Daoy (cell line): ENCODE measurements at regions not wholly inside any gene's neighbourhood (a gene's known extent, or its start where the extent isn't known, plus 50 kb on each side); places are given as distances from the start of the nearest gene placed in this dataset.
A peak's percentile ranks its signal among the peaks of the same experiment; 100 is the strongest.
"Not testable (repeated sequence)": the region's sequence is repeated elsewhere in the genome, so short reads cannot be mapped to it uniquely, and the experiment has no call there.

Experiments
- DNase-seq: peaks from one replicate; pipeline ENCODE4 v3.0.0-alpha.2; 2015; ENCODE audit warnings: low read depth

DNA sequence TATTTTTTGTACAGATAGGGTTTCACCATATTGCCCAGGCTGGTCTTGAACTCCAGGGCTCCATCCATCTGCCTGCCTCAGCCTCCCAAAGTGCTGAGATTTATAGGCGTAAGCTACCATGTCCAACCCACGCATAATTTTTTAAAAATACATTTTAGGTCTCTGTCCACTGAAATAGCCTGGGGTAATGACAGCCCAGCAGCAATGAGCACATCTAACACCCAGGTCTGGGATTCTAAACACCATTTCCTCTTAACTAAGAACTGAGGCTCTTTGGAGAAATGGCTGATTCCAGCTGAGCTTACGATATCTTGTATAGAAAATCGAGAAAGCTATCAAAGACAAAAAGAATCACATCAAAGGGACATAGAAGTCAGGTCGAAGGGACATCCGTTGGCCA lies 245.3 kb downstream of the PARN start:
- DNase-seq = no peak

DNA sequence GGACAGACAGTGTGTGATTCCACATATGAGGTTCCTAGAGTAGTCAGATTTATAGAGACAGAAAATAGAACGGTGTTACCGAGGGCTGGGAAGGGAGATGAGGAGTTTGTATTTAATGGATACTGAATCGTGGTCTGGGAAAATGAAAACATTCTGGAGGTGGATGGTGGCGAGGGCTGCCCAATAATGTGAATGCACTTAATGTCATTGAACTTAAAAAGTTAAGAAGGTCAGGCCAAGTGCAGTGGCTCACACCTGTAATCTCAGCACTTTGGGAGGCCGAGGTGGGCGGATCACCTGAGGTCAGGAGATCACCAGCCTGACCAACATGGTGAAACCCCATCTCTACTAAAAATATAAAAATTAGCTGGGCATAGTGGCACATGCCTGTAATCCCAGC lies 246.2 kb downstream of the PARN start:
- not testable (repeated sequence) for DNase-seq

DNA sequence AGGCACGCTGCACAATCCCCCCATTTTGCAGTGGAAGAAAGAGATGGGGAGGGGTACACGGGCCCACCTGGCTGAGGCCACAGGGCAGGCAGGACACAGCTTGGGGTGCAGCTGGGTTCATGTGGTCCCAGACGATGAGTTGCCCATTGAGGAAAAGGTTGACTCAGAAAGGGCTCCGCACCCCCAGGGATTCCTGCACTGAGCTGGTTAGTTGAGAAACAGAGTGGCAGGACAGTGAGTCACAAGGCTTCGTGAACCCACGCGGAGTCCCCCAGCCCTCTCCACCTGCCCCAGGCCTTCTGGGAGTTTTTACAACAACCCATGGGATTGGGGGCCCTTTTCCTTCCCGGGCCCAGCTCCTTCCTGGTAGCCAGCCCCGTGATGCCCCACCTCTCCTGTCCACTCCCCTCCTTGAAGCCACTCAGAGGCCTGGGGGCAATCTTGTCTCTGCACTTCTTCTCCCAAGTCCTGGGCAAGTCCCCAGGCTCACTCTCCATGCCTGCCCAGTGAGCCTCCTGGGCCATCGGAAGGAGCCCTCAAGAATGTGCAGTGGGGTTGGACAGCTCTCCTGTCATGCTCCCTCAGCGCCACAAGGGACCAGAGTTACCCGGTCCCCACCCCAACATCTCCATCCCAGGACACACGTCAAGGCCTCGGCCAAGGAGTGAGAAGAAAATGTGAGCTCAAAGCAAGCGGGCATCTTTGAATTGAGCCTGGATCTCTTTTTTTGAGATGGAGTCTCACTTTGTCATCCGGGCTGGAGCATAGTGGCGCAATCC lies 251.2 kb downstream of the PARN start:
- DNase-seq = peak; percentile 51

DNA sequence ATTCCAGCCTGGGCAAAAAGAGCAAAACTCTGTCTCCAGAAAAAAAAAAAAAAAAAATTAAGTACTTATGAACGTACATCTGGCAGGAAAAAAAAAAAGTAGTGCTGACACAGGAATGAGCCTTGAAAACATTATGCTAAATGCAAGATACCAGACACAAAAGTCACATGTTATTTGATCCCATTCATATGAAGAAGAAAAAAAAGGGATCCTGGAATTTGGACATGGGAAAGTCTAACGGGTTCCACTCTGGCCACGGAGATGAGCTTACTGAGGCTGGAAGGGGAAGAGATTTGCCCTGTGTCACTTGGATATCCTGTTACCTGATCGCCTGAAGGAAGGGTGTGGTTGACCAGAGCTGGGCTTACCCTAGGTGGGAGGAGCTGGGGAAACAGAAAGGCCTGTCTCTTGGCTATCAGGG lies 251.9 kb downstream of the PARN start:
- peak; percentile 68 for DNase-seq

DNA sequence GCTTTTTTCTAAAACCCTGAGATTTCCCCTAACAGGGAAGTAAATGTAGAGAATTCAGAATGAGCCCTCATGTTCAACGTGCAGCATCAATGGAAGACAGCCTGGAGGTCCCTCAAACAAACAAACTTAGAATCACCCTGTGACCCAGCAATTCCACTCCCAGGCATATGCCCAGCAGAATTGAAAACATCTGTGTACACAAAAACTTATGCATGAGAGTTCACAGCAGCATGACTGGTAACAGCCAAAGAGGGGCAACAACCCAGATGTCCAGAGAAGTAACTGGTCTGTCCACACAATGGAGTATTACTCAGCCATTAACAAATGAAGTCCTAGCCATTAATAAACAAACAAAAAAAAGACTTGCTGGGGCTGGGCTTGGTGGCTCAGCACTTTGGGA lies 252.7 kb downstream of the PARN start:
- DNase-seq = no peak

DNA sequence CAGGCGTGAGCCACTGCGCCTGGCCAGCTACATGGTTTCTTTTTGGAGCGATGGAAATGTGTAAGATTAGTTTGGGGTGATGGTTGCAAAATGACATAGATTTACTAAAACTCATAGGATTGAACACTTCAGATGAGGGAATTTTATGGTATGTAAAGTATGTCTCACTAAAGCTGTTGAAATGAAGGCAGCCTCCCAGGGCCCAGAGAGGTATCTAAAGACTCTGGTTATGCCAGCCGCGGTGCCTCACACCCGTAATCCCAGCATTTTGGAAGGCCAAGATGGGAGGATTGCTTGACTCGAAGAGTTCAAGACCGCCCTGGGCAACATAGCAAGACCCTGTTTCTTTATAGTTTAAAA lies 254.9 kb downstream of the PARN start:
- no peak for DNase-seq

DNA sequence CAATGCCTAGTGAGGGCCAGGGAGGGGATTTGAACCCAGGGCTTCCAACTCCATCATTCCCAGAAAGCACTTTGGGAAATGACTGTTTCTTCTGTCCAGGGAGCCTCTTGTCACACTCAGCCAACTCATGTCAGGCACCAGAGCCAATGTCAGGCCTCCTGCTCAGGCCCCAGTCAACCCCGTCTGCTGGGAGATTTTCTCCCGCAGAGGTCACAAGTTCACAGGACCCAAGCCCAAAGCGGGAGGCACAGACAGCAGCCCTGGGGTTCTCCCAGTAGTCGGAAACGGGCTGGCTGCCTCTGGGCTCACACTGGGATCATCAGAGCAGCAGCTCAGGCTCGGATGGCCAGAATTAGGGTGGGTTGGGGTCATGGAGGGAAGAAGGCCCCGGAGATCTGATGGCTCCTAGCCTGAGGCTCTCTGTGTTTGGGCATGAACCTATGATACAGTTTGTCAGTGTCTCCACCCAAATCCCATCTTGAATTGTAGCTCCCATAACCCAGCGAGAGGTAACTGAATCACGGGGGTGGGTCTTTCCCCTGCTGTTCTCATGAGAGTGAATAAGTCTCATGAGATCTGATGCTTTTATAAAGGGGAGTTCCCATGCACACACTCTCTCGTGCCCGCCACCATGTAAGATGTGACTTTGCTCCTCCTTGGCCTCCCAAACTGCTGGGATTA lies 255.5 kb downstream of the PARN start:
- DNase-seq = no peak

DNA sequence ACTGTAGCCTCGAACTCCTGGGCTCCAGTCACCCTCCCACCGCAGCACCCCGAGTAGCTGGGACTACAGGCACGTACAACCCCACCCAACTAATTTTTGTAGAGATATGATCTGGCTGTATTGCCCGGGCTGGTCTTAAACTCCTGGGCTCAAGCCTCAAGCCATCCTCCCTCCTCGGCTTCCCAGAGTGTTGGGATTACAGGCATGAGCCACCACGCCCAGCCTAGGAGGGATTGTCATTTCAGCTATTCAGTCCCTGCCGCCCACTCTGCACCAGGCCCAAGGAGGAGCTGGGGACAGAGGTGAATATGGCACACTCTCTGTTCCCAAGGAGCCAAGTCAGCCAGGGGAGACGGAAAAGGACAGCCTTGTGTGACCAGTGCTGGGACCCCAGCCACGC lies 256.2 kb downstream of the PARN start:
- no peak for DNase-seq

DNA sequence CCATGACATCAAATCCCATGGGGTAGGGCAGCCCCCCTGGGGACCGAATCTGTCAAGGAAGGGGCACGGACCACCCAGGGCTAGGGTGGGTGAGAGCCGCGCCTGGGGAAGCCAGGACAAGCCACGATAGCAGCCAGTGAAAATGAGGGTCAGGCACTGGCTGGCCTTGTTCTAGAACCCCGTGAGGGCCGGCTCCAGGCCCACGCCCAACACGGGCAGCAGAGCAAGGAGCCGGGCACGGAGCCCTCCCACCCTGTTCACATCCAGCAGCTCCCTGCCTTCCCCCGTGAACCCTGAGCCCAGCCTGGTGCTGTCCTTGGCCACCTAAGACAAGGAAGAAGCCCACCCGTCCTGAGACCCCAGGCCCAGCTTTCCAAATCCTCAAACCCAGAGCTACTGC lies 256.7 kb downstream of the PARN start:
- DNase-seq = no peak

DNA sequence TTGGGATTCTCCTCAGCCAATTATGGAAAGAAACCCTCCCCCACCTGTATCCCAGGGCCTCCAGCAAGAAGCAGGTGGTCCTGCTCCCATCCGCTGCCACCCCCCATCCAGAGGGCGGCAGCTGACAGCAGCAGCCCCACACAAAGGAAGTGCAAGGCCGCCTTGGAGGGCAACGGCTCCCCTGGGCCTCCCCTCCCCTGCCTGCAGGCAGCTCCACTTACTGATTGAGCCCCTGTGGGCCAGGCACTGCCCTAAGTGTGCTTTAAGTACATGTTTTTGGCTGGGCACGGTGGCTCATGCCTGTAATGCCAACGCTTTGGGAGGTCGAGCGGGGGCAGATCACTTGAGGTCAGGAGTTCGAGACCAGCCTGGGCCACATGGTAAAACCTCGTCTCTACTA lies 257.6 kb downstream of the PARN start:
- DNase-seq = no peak

DNA sequence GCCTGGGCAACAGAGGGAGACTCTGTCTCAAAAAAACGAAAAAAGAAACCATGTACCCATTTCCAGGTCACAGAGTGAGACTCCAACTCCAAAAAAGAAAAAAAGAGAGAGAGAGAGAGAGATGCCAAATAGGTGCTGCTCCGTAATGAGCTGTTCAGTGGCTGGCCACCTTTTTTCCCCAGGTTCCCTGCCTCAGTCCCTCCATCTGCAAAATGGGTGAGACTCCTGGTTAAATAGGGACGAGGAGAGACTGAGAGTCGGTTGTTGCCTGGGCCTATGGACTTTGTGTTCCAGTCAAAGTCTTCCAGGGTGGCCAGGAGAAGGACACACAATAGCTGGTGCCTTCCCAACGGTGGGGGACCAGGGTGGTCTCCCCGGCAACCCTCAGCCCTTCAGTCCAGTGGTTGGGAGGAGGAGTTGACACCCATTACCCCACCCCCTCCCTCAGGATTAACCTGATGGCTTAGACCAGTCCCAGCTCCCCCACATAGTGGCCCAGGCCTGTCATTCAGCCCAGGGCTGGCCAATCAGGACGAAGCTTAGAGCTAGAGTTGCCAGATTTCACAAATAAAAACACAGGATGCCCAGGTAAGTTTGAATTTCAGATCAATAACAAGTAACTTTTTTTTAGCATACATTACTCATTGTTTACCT lies 258.2 kb downstream of the PARN start:
- no peak for DNase-seq

DNA sequence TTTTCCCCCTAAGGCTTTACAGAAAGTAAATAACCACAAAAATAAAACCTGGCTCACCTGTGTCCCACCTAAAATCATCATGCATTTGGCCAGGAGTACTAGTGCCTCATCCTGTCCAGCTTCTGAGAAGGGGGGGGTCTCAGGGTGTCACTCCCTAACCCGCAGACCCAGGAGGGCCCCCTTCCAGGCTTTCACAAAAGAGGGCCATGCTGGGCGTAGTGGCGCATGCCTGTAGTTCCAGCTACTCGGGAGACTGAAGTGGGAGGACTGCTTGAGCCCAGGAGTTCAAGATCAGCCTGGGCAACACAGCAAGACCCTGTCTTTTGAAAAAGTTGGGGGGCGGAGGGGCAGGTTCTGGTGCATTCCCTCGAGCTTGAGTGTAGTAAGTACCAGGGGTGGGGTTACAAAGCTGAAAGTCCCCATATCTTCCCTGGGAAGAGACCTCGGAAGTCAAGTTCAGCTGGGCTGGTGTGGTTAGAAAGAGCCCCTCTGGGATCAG lies 259.3 kb downstream of the PARN start:
- DNase-seq = no peak

DNA sequence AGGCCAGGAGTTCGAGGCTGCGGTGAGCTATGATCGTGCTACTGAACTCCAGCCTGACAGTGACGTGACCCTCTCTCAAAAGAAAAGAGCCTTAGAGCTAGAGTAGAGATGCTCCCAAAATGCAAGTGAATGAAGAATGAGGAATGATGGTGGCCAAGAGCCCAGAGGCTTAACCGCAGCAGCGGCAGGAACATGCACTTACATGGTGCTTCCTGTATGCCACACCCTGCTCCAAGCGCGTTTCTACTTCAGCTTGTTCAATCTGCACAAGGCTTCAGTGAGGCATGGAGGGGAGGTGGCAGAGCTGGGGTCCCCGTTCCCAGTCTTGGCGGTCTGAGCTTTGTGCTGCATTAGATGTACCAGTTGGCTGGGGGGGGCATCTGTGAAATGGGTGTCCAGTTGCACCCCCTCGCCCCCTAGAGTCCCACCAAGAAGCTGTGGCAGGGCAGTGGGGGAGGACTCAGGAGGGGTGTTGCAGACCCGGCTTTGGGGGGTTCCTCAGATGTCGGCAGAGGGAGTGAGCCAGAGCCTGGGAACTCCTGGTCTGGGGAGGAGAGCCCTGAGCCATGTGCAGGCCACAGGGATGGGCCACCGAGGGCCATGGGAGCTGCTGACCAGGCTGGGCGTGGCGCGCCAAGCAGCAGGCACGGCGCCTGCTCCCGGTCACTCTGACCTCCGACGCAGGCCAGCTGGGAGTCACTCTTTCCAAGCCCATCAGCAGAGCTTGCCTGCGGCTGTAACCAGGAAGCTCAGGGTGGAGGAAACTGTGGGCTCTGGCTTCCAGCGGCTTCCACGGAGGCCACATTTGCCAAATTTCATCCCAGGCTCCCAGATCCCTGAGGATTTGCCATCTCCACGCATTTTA lies 260.1 kb downstream of the PARN start:
- DNase-seq = no peak

DNA sequence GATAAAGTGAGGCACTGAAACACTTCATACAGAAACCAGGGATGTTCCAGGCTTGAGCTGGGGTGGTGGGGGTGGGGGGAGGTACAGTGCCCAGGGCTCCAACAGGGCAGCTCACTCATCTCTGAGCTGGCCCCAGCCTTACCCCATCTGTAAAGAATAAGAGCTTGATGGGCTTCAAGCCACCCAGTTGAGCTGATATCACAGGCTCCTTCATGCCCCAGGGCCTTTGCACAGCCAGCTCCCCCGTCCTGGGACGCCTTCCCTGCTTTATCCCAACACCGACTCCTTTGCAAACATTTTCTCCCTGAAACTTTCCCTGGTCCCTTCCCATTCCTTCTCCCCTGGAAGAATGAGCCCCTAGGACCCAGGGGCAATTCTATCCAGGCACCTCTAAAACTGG lies 261.7 kb downstream of the PARN start:
- no peak for DNase-seq

DNA sequence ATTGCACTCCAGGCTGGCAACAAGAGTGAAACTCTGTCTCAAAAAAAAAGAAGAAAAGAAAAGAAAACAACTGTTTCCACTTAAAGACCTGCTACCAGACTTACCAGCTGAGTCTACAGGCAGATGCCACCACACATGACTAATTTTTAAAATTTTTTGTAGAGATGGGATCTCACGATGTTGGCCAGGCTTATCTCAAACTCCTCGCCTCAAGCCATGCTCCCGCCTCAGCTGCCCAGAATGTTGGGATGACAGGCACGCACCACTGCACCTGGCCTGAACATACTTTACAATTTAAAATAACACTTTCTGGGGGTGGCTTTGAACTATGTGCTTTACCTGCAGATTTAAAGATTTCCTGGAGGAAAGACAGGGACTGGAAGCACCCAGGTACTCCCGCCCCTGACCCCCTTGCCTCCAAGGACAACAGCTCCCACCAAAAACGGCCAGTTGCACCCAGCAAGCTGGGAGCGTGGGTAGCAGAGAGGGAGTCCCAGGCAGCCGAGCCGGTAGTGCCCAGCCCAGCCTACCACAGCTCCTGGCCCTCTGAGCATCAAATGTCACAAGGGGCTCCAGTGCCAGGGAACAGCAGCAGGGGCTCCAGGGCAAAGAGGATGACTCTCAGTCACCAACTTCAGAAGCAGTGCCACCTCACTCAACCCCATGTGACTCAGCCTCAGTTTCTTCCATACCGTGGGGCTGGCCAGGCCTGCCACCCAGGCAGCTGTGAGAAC lies 262.9 kb downstream of the PARN start:
- no peak for DNase-seq

DNA sequence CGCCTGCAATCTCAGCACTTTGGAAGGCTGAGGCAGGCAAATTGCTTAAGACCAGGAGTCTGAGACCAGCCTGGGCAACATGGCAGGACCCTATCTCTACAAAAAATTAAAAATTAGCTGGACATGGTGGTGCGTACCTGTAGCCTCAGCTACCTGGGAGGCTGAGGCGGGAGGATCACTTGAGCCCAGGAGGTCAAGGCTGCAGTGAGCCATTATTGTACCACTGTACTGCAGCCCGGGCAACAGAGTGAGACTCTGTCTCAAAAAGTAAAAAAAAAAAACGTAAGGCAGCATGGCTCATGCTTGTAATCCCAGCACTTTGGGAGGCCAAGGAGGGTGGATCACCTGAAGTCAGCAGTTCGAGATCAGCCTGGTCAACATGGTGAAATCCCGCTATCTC lies 263.6 kb downstream of the PARN start:
- DNase-seq = no peak

DNA sequence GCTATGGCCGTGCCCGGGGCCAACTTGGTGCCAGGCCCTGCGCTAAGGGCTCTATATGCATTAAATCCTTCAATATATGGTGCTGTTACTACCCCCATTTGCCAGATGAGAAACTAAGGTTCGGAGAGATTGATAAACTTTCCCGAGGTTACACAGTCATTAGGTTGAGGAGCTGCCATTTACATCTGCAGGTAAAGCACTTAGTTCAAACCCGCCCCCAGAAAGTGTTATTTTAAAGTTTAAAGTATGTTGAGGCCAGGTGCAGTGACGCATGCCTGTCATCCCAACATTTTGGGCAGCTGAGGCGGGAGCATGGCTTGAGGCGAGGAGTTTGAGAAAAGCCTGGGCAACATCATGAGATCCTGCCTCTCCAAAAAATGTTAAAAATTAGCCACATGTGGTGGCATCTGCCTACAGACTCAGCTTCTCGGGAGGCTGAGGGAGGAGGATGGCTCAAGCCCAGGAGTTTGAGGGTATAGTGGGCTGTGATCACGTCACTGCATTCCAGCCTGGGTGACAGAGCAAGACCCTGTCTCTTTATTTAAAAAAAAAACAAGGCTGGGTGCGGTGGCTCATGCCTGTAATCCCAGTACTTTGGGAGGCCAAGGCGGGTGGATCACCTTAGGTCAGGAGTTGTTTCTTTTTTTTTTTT lies 264.7 kb downstream of the PARN start:
- DNase-seq = peak; percentile 77

DNA sequence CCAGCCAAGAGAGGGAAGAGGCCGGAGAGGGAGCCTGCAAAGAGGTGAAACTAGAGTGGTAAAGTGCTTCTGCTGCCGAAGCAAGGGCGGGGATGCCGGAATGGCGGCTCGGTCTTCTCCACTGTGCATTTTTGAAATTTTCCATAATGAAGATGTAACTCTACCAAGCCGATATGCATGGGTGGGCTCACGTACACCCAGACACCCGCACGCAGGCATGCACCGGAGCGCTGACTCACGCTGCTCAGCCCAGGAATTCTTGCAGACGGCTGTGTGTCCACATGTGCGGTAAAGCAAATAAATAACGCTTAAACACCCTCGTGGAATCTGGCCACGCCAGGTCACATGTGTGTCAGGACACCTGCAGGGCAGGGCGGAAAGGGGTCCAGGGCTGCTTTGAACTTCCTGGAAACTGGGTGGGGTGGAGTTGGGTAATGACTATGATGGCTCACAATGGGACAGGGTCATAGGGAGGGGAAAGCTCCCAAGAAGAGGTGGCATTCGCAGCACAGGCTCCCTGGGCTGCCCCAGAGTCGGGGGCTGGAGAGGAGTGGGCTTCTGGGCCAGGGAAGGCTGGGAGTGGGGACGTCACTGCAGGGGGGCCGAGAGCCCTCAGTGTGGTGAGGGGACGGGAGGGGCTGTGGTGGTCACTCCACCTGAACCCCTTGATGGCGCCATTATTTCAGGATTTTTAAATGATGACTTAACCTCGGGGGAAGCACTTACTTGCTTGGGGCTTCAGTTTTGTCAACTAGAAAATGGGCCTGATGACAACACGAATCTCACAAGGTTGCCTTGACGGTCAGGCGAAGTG lies 265.5 kb downstream of the PARN start:
- peak; percentile 90 for DNase-seq

DNA sequence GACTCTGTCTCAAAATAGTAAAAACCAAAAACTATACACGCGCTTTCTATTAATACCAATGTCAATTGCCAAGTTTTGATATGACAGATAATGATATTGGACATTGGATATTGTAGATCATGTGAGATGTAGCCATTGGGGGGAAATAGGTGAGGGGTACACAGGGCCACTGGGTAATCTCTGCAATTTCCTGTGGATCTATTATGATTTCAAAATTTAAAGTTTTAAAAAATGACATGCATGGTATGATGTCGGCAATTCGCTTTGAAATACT lies 266.0 kb downstream of the PARN start:
- DNase-seq = no peak

DNA sequence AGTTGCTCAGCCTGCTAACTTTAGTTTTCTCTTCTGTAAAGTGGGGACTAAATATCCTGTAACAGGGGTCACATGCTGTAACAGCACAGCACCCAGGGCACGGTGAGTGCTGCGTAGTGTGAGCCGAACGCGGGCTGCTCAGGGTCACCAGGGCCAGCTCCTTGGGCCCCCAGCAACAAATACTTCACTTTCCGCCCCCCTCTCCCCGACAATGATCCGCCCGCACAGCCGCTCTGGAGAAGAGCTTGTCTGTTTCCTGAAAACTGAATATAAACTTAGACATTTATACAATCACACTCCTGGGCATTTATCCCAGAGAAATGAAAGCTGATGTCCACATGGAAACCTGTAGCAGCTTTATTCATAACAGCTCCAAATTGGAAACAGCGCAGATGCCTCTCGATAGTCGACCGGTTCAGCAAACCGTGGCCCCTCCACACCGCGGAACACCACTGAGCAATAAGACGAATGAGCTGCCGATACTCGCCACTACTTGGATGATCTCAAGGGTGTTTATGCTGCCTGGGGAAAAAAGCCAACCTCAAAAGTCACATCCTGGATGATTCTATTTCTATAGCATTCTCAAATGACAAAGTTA lies 267.2 kb downstream of the PARN start:
- DNase-seq = peak; percentile 47
